H1 (cell line): ENCODE measurements at regions not wholly inside any gene's neighbourhood (a gene's known extent, or its start where the extent isn't known, plus 50 kb on each side); places are given as distances from the start of the nearest gene placed in this dataset.

Experiments used
- ATF2 ChIP-seq: IDR thresholded peaks from 2 replicates; pipeline ENCODE4 v1.6.1; 2012; ENCODE audit warnings: low read length, inconsistent platforms
- CTCF ChIP-seq, 3 experiments: IDR thresholded peaks; 1 replicate in 2 of 3; 2 replicates in 1 of 3; pipeline versions ENCODE4 v1.5.1 to v1.6.1; 2011; ENCODE audit warnings: low read length in 3 of 3, mild to moderate bottlenecking in 3 of 3, inconsistent platforms in 2 of 3, low read depth in 1 of 3, moderate library complexity in 1 of 3; ENCODE audit not compliant: insufficient read depth in 1 of 3; ENCODE audit errors: control extremely low read depth in 1 of 3
- EZH2 ChIP-seq: fragments of 200-600 bp; sonication (generic); IDR thresholded peaks from 2 replicates; pipeline ENCODE4 v1.7.1; 2012; ENCODE audit warnings: low read depth, mild to moderate bottlenecking, moderate library complexity, low read length, inconsistent platforms; ENCODE audit not compliant: severe bottlenecking
- KDM5A ChIP-seq: fragments of 200-600 bp; IDR thresholded peaks from 2 replicates; pipeline ENCODE4 v1.7.1; 2012; ENCODE audit warnings: mild to moderate bottlenecking, low read length, inconsistent platforms, mixed read lengths
- POLR2AphosphoS5 ChIP-seq: IDR thresholded peaks from 2 replicates; pipeline ENCODE4 v1.6.1; 2011; ENCODE audit warnings: low read depth, low read length

- TF ChIP-seq POLR2AphosphoS5 (no peak), KDM5A (no peak), CTCF (IDR thresholded peaks at IDR 0.05; ENCODE audit: control extremely low read depth in 1 of 3, insufficient read depth in 1 of 3, low read depth in 1 of 3, low read length in 3 of 3) (no peak), ATF2 (no peak), EZH2 (no peak)
These were observed 59.0 kb upstream of the CCDC167 start for GRCh38 chr6:37558646-37559045.
